COLO668 (cell line): ENCODE measurements at regions not wholly inside any gene's neighbourhood (a gene's known extent, or its start where the extent isn't known, plus 50 kb on each side); places are given as distances from the start of the nearest gene placed in this dataset.

Source experiments
- DNase-seq: peaks from one replicate; lab custom pipeline; 2025; ENCODE audit not compliant: unreplicated experiment; lab: John Stamatoyannopoulos, UW

GRCh38 chr2:22501851-22502250, 883.1 kb upstream of the KLHL29 start:
- DNase-seq = no peak

- no peak for DNase-seq
Measured at GRCh38 chr2:22513563-22513962, 871.4 kb upstream of the KLHL29 start.

- DNase-seq = no peak
Measured at GRCh38 chr2:22517141-22517540, 867.8 kb upstream of the KLHL29 start.

- DNase-seq = no peak
Measured at GRCh38 chr2:22518641-22519040, 866.3 kb upstream of the KLHL29 start.

- no peak for DNase-seq
Measured at GRCh38 chr2:22520369-22521288, 864.4 kb upstream of the KLHL29 start.

GRCh38 chr2:22521620-22522019, 863.4 kb upstream of the KLHL29 start:
- no peak for DNase-seq

- DNase-seq = no peak
Measured at GRCh38 chr2:22525681-22526080, 859.3 kb upstream of the KLHL29 start.

GRCh38 chr2:22530131-22530530, 854.8 kb upstream of the KLHL29 start:
- no peak for DNase-seq

- DNase-seq = no peak
Measured at GRCh38 chr2:22536133-22536532, 848.8 kb upstream of the KLHL29 start.

GRCh38 chr2:22554453-22554852, 830.5 kb upstream of the KLHL29 start:
- DNase-seq = no peak

- no peak for DNase-seq
Measured at GRCh38 chr2:22557406-22557805, 827.6 kb upstream of the KLHL29 start.

- DNase-seq = no peak
Measured at GRCh38 chr2:22560021-22560420, 825.0 kb upstream of the KLHL29 start.

GRCh38 chr2:22579341-22579740, 805.6 kb upstream of the KLHL29 start:
- DNase-seq = no peak

GRCh38 chr2:22582107-22582506, 802.9 kb upstream of the KLHL29 start:
- no peak for DNase-seq

- DNase-seq = no peak
Measured at GRCh38 chr2:22596306-22596705, 788.7 kb upstream of the KLHL29 start.

- DNase-seq = no peak
Measured at GRCh38 chr2:22600156-22600555, 784.8 kb upstream of the KLHL29 start.

GRCh38 chr2:22600999-22601398, 784.0 kb upstream of the KLHL29 start:
- no peak for DNase-seq

GRCh38 chr2:22604136-22604535, 780.8 kb upstream of the KLHL29 start:
- DNase-seq = no peak

- DNase-seq = no peak
Measured at GRCh38 chr2:22616031-22616430, 768.9 kb upstream of the KLHL29 start.

GRCh38 chr2:22623620-22624019, 761.4 kb upstream of the KLHL29 start:
- no peak for DNase-seq

GRCh38 chr2:22626621-22627020, 758.4 kb upstream of the KLHL29 start:
- no peak for DNase-seq

GRCh38 chr2:22628221-22628620, 756.8 kb upstream of the KLHL29 start:
- no peak for DNase-seq

GRCh38 chr2:22628906-22629305, 756.1 kb upstream of the KLHL29 start:
- DNase-seq = no peak
